ENCODE measurements at regions not wholly inside any gene's neighbourhood (a gene's known extent, or its start where the extent isn't known, plus 50 kb on each side); places are given as distances from the start of the nearest gene placed in this dataset.

GRCh38 chr1:88523854-88524528, 160.1 kb upstream of the PKN2 start:
- no peaks in the 10 kb centered on the region for H3K9me3 ChIP-seq
- H3K36me3 ChIP-seq, result no peaks in the 10 kb centered on the region
- intact Hi-C loops (cut with DNase I; ENCODE audit: low total_unique reads), result no loop called here
- DNase-seq, result no peak
- TF ChIP-seq POLR2A (IDR thresholded peaks at IDR 0.05) (no peak), CTCF (IDR thresholded peaks at IDR 0.05 in 8 of 11, conservative IDR thresholded peaks at IDR 0.05 in 3 of 11) (no peak), POLR2AphosphoS5 (IDR thresholded peaks at IDR 0.05) (no peak)
- H3K27me3 ChIP-seq (replicated peaks in 1 of 7), result no peaks in the 10 kb centered on the region
- 56 to 72% (median 66%) methylated on average over 4 of the region's 4 CpGs for WGBS, 5 donors
- no peak overlapping the region for H3K4me3 ChIP-seq
- H3K27ac ChIP-seq, result no peak overlapping the region
- H3K4me1 ChIP-seq, result no peaks in the 10 kb centered on the region

GRCh38 chr1:88526456-88526855, 157.6 kb upstream of the PKN2 start:
- Histone ChIP-seq H3K36me3 (no peaks in the 10 kb centered on the region), H3K9me3 (no peaks in the 10 kb centered on the region), H3K27ac (no peak overlapping the region), H3K4me1 (no peaks in the 10 kb centered on the region), H3K4me3 (no peak overlapping the region), H3K27me3 (replicated peaks in 1 of 7) (no peaks in the 10 kb centered on the region)
- no peak for DNase-seq
- intact Hi-C loops (cut with DNase I; ENCODE audit: low total_unique reads), result no loop called here
- TF ChIP-seq POLR2A (IDR thresholded peaks at IDR 0.05), result no peak
- TF ChIP-seq CTCF (IDR thresholded peaks at IDR 0.05 in 8 of 11, conservative IDR thresholded peaks at IDR 0.05 in 3 of 11), result no peak
- no peak for TF ChIP-seq POLR2AphosphoS5 (IDR thresholded peaks at IDR 0.05)
- 88 to 93% (median 90%) methylated on average over 3 of the region's 3 CpGs for WGBS, 5 donors

DNA sequence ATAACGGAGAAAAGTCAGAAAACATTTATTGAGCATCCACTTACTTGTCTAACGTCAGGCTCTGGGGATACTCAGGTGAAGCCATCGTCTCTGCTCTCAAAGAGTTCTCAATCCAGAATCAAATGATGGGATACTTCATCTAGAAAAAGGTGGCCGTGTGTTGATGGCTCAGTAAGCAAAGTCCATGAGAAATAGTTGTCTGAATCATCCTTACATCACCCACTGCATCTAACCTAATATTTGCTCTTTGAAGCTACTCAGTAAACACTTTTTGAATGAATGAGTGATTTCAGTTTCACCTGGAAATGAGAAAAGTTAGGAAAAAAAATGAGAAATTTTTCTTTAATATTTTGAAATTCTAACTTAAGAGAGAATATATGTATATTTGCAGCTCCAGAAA, 155.3 kb upstream of the PKN2 start:
- Histone ChIP-seq H3K4me3 (no peak overlapping the region), H3K36me3 (no peaks in the 10 kb centered on the region), H3K27ac (no peak overlapping the region), H3K27me3 (replicated peaks in 1 of 7) (no peaks in the 10 kb centered on the region), H3K9me3 (no peaks in the 10 kb centered on the region), H3K4me1 (no peaks in the 10 kb centered on the region)
- WGBS, 5 donors, result 85 to 94% (median 91%) methylated on average over 4 of the region's 4 CpGs
- no peak for DNase-seq
- no peak for TF ChIP-seq POLR2AphosphoS5 (IDR thresholded peaks at IDR 0.05)
- no peak for TF ChIP-seq POLR2A (IDR thresholded peaks at IDR 0.05)
- no peak for TF ChIP-seq CTCF (IDR thresholded peaks at IDR 0.05 in 8 of 11, conservative IDR thresholded peaks at IDR 0.05 in 3 of 11)
- intact Hi-C loops (cut with DNase I; ENCODE audit: low total_unique reads), result no loop called here

DNA sequence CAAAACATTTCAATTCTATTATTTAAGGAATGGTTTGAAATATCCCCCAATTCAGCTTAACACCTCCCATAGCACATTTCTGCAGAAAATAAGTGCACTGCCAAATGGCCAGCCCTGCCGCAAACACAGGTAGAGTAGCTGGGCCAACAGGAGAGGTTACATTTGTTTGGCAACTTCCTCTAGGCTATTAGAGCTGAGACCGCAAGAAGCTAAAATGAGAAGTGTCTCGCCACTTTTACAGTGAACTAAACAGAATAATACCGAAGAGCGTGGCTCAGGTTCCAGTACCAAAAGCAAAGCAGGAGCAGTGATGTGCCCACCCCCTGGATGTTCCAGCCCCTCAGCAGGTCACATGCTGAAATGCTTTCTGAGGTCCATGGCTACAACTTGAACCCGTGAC, 154.5 kb upstream of the PKN2 start:
- 83 to 92% (median 90%) methylated on average over 6 of the region's 6 CpGs for WGBS, 5 donors
- no peaks in the 10 kb centered on the region for H3K36me3 ChIP-seq
- intact Hi-C loops (cut with DNase I; ENCODE audit: low total_unique reads), result no loop called here
- no peaks in the 10 kb centered on the region for H3K27me3 ChIP-seq (replicated peaks in 1 of 7)
- no peaks in the 10 kb centered on the region for H3K9me3 ChIP-seq
- no peaks in the 10 kb centered on the region for H3K4me1 ChIP-seq
- H3K4me3 ChIP-seq, result no peak overlapping the region
- H3K27ac ChIP-seq, result no peak overlapping the region
- DNase-seq, result no peak
- TF ChIP-seq POLR2AphosphoS5 (IDR thresholded peaks at IDR 0.05) (no peak), POLR2A (IDR thresholded peaks at IDR 0.05) (no peak)

DNA sequence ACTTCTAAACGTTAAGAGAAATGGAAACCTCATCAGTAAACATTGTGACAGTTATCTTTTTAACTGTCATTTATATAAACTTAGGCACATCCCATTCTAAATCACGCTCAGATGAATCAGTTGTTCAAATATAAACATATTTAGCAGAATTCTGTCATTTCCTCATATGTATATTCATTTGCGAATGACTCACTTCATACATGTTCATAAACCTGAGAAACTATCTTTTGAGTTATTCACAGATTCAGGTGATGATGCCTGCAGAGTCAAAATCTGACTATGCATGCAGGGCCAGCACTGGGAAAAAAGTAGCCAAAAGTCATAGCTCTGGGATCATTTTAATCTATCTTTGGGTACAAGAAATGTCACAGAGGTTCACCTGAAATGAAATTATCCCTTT, 153.8 kb upstream of the PKN2 start:
- Histone ChIP-seq H3K27me3 (replicated peaks in 1 of 7) (no peaks in the 10 kb centered on the region), H3K9me3 (no peaks in the 10 kb centered on the region), H3K4me1 (no peaks in the 10 kb centered on the region), H3K36me3 (no peaks in the 10 kb centered on the region), H3K27ac (no peak overlapping the region), H3K4me3 (no peak overlapping the region)
- WGBS, 5 donors, result 74 to 81% (median 78%) methylated on average over 3 of the region's 3 CpGs
- intact Hi-C loops (cut with DNase I; ENCODE audit: low total_unique reads), result no loop called here
- no peak for DNase-seq
- TF ChIP-seq POLR2AphosphoS5 (IDR thresholded peaks at IDR 0.05), result no peak
- TF ChIP-seq POLR2A (IDR thresholded peaks at IDR 0.05), result no peak
- TF ChIP-seq CTCF (IDR thresholded peaks at IDR 0.05 in 8 of 11, conservative IDR thresholded peaks at IDR 0.05 in 3 of 11), result no peak
